Vagina (tissue), 2 donors: ENCODE measurements at regions not wholly inside any gene's neighbourhood (a gene's known extent, or its start where the extent isn't known, plus 50 kb on each side); places are given as distances from the start of the nearest gene placed in this dataset.

Experiments
- CTCF ChIP-seq, 3 experiments: fragments of 450-650 bp in 2 of 3; fragments of 200-600 bp in 1 of 3; sonication (generic) in 1 of 3; IDR thresholded peaks; one replicate each; pipeline ENCODE4 v1.5.1; 2017 to 2019; ENCODE audit warnings: antibody characterized with exemption in 3 of 3, mild to moderate bottlenecking in 2 of 3, moderate library complexity in 2 of 3
- POLR2A ChIP-seq, 2 donors: fragments of 450-650 bp; IDR thresholded peaks; one replicate each; pipeline ENCODE4 v1.6.1; 2017; ENCODE audit warnings: antibody characterized with exemption in 2 of 2, mild to moderate bottlenecking in 2 of 2, moderate library complexity in 2 of 2
- POLR2AphosphoS5 ChIP-seq, 2 donors: sonication (generic); formaldehyde crosslinking; IDR thresholded peaks; one replicate each; pipeline ENCODE4 v1.9.0; 2017; ENCODE audit warnings: antibody characterized with exemption in 2 of 2, mild to moderate bottlenecking in 2 of 2, low read depth in 1 of 2; ENCODE audit not compliant: insufficient read depth in 1 of 2

DNA sequence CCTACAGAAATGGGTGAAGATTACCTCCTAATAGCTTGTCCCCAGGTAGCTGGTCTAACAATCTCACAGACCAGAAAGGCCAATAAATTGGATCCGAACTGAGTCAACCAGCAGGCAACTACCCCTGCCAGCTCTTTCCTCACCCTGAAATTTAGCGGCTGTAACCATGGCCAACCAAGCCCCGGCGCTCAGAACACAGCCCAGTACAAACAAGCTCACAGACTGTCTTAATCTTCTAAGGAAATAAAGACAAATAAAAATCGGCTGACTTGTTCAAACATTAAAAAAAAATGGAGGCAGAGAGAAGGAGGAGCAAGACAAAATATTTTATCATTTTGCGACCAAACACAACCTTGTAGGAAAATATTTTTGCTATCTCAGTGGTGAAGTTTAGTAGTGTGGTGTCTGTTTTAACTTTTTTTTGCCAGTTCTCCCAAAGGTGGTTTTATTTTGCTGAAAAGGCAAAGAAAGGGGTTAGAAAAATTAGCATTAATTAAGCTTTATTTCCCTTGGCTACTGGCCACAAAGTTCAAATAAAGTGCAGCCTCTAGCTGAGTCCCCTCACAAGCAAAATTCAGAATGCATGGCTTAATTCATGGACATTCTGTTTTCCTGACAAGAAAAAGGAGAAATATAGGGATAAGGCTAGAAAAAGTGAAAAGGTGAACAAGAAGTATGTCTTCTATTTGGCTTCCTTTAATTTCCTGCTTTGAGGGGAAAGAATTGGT, 313.0 kb upstream of the NPVF start:
- TF ChIP-seq CTCF (IDR thresholded peaks at IDR 0.05) (no peak), POLR2A (IDR thresholded peaks at IDR 0.05) (no peak), POLR2AphosphoS5 (IDR thresholded peaks at IDR 0.05; ENCODE audit: insufficient read depth in 1 of 2, low read depth in 1 of 2) (no peak)
